KG1 (cell line): ENCODE measurements at regions not wholly inside any gene's neighbourhood (a gene's known extent, or its start where the extent isn't known, plus 50 kb on each side); places are given as distances from the start of the nearest gene placed in this dataset.
"Not testable (repeated sequence)": the region's sequence is repeated elsewhere in the genome, so short reads cannot be mapped to it uniquely, and the experiment has no call there.

Experiments used
- DNase-seq: peaks from one replicate; lab custom pipeline; 2025; lab: John Stamatoyannopoulos, UW

- no peak for DNase-seq
These were observed 158.2 kb downstream of the C4orf33 start for GRCh38 chr4:129254126-129254525.

DNA sequence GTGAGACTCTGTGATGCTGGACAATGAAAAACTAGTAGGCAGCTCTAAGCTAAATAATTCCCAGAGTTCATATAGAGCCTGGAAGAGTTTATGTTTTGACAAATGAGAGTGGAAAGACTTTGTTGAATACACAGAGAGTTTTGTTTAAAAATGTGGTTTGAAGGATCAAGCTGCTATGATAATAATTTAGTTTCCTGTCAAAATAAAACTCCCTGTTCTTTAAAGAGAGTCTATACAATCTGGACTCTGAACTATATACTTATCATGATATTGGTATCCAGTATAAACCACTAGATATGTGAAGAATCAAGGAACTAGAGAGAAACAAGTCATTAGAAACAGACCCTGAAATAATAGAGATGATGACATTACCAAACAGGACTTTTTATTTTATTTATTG is 158.6 kb downstream of the C4orf33 start:
- DNase-seq, result no peak

DNA sequence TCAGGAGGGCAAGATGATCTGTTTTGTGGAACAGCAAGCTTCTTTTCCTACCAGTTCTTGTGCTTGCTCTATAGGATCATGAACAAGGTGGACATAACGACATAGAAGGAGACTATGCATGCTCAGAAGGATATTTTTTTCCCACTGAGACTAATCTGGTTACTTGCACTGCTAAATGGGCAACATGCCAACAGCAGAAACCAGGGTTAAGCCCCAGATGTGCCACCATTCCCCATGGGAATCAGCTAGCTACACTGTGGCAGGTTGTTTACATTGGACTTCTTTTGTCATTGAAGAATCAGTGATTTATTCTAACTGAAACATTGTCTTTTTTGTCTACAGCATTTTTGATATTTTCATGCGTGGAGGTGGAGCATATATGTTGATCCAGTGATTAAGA is 165.6 kb downstream of the C4orf33 start:
- DNase-seq, result no peak

DNA sequence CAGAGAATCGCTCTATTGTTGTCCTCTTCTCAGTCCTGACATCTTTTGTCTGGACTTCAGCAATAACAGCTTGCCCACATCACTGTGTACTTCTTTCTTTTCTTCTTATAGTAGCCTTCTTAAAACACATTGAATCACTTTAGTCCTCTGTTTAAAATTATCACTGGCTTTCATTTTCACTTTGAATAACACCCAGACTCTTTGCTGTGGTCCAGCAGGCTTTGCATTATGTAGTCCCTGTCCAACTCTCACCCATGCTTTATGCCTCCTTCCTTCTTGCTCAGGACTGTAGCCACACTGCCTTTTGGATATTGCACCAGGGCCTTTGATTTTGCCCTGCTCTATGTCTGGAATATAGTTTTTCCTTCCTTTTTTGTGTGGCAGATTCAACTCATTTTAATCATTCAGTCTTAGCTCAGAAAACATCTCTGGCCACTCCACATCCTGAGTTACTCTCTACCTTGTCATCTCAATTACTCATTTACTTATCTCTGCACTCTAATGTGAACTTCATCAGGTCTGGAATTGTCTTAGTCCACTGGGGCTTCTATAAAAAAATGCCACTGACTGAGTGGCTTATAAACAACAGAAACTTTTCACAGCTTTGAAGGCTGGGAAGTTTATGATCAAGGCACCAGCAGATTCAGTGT is 168.2 kb downstream of the C4orf33 start:
- DNase-seq, result no peak

DNA sequence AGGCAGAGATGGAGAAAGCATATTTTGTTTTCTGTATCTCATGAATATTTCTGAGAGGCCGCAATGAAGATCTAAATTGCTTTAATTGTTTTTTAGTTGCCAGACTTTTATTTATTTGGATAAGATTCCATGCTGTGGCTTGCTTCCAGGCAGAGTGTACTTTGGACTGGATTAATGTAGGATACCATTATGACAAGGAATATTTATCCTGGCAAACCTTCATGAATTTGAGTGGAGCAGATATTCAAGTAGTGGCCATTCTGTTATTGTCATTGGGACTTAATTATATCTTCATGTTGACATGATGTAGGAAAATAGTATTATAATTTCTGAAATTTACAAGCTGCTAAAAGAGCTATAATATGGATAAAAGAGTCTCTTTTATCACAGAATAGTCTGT is 182.9 kb downstream of the C4orf33 start:
- no peak for DNase-seq

DNA sequence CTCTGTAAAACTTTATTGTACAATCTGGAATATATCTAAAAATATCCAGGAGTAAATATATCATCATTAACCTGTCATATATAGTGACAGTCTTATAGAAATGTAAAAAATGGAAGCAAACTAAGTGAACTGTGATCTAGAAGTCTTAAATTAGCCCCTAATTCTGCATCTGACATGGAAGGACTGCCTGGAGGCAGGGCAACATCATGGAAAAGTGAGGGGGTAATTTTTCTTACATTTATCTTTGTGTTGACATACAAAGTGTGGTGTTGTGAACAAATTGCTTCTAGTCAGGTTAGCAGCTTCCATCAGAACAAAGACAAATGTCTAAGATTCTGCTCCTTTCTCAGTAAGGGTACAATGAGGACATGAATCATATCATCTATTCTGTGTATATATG is 186.3 kb downstream of the C4orf33 start:
- no peak for DNase-seq

DNA sequence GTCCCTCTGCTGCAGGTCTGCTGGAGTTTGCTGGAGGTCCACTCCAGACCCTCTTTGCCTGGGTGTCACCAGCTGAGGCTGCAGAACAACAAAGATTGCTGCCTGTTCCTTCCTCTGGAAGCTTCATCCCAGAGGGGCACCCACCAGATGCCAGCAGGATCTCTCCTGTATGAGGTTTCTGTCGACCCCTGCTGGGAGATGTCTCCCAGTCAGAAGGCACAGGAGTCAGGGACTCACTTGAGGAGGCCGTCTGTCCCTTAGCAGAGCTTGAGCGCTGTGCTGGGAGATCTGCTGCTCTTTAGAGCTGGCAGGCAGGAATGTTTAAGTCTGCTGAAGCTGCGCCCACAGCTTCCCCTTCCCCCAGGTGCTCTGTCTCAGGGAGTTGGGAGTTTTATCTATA is 196.2 kb downstream of the C4orf33 start:
- not testable (repeated sequence) for DNase-seq

DNA sequence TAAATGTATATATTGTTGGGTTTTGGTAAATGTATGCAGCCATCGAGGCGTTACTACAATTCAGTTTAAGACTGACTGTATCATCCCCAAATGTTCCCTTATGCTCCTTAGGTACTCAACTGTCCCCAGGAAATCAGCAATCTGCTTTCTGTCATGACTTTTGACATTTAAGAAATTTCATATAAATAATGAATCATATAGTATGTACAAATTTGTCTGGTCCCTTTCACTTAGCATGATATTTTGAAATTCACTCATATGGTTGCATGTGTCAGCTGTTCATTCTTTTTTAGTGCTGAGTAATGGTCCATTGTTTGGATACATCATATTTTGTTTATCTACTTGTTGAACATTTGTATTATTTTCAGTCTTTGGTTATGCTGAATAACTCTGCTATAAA is 218.8 kb downstream of the C4orf33 start:
- DNase-seq, result no peak

DNA sequence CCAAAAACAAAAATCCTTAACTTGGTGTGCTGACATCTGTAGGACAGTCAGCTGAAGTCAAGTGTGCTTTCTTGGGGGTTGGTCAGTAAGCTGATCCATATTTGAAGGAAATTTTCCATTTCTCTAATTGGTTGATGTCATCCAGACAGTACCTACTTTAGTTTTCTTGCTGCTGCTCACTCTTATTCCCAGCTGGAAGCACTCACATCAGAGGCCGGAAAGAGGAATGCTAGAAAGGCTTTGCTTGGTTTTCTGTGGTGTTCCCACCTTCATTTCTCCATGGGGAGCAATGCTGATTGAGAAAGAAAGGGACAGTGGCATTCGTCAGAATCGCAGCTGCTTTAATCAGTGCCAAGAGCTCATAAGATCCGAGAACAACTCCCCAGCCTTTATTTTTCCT is 227.0 kb downstream of the C4orf33 start:
- DNase-seq, result no peak

- DNase-seq, result no peak
These were observed 227.7 kb downstream of the C4orf33 start for GRCh38 chr4:129323658-129324057.

GRCh38 chr4:129326571-129327460 is 230.9 kb downstream of the C4orf33 start:
- no peak for DNase-seq

DNA sequence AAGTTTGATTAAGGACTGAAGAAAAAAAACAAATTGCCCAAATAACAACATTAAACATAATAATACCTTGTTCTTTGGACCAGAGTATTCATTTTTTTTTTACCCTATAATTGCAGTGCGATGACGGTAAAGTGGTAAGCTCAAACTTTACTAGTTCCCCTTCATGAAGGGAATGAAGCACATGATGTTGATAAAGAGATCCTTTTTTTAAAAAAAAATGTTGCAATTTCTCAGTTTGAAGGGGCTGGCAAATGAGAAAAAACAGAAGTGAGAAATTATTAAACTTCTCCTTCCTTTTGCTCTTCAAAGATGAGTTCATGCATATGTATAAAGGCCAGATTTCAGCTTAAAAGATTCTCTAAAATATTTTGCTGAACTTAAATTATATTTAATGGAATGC is 231.7 kb downstream of the C4orf33 start:
- DNase-seq, result no peak

DNA sequence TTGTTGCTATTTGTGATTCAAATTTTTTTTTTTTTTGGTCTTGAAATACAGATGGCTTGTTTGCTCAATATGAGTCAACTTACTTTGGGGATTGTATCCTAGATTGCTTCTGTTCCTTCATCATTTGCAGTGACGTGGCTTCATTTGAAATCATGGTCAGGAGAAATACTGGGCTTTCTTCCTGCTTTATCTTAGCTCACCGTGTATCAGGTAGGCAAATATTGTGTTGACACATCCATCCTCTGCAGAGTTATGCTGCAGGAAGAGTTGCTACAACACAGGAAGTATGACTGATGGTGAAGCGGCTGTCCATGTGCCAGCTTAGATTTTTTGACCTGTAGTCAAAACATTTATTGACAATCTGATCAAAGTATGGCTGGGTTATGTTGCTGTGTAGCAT is 232.2 kb downstream of the C4orf33 start:
- DNase-seq, result no peak

DNA sequence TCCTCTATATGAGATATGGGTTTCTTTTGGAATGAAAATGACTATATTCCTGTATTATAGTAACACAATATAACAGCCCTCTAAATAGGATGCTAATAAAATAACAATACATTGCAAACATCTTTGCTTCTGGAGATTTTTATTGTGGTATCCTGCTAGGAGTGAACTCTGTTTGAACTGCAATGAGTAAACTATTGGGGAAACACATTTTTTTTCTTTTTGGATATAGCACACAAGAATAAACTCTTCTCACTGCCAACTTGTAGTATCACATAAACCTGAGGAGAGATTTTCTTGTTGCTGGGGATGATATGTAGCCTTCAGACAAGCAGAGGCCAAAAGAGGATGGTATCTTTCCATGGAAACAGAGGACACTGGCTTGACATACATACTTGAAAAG is 238.2 kb downstream of the C4orf33 start:
- DNase-seq, result no peak

GRCh38 chr4:129335276-129335675 is 239.3 kb downstream of the C4orf33 start:
- no peak for DNase-seq

GRCh38 chr4:129335818-129336217 is 239.9 kb downstream of the C4orf33 start:
- DNase-seq, result no peak

- no peak for DNase-seq
These were observed 240.7 kb downstream of the C4orf33 start for GRCh38 chr4:129336457-129337227.

DNA sequence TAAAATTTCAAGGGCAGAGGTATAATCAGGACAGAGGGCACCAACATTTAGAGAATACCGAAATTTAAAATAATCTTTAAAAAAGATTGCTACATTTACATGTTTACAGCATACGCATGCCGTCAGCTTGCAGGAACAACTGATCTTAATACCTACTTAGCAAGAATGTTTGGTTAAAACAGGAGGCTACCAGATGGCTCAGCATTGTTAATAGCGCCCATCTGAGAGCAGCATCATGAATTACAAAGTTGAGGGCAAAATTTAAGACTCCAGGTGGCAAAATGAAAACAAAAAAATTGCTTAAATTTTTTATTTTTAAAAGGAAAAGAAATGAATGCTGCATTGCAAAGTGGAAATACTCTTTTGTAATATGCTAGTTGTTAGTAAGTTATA is 241.3 kb downstream of the C4orf33 start:
- no peak for DNase-seq

DNA sequence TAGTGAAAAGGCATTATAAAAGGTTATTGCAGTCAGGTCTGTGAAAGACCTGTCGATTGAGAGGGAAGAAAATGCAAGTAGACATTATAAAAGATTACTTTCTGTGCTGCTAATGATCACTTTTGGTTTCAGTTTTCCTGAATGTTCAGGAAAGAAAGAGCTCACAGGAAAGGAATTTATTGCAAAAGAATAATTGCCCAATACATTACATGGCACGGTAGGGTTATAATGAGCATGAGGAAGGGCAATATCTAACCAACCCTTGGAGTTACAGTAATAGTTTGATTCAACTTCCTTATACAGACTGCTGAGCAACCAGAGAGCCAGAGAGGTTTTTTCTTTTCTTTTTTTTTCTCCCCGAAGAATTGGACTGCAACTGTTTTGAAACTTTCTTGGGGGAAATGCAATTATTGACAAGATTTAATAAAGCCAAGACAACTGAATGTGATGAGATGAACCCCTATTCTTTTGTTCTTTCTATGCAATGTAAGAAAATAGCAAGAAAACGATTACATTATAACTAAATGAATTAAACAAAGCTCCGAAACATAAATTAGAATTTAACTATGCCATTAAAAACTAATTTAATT is 247.0 kb downstream of the C4orf33 start:
- DNase-seq, result peak; percentile 7

- DNase-seq, result peak; percentile 8
These were observed 248.1 kb downstream of the C4orf33 start for GRCh38 chr4:129344058-129344457.

GRCh38 chr4:129345609-129346008 is 249.7 kb downstream of the C4orf33 start:
- DNase-seq, result no peak

DNA sequence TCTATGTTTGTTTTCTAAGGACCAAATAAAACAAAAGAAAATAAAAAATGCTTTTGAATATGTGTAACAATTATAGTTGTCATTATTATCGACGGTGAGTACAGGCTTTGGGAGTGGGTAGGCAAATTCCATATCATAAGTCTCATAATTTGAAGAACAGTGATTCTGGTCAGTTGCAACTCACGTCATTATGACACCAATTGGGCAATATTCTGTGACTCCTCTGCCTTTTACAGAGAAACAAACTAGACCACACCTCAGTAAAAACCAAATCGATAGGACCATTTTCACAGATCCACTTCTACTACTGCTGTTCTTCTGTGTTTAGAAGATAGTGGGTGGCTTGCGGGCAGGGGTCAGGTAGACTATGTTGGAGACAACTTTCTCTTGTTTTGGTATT is 250.1 kb downstream of the C4orf33 start:
- DNase-seq, result no peak
